HPDE6-E6E7 (cell line): ENCODE measurements at regions not wholly inside any gene's neighbourhood (a gene's known extent, or its start where the extent isn't known, plus 50 kb on each side); places are given as distances from the start of the nearest gene placed in this dataset.

ENCODE experiments used
- DNase-seq: peaks from one replicate; pipeline ENCODE4 v3.0.0; 2011; ENCODE audit warnings: missing footprints; ENCODE audit errors: extremely low spot score

- DNase-seq: no peak
Measured at GRCh38 chr13:80463673-80464352, 122.9 kb upstream of the SPRY2 start.

GRCh38 chr13:80462567-80462966 is 121.6 kb upstream of the SPRY2 start:
- no peak for DNase-seq

- no peak for DNase-seq
Measured at GRCh38 chr13:80462037-80462436, 121.1 kb upstream of the SPRY2 start.

- DNase-seq: no peak
Measured at GRCh38 chr13:80458543-80458942, 117.6 kb upstream of the SPRY2 start.

GRCh38 chr13:80454245-80454644 is 113.3 kb upstream of the SPRY2 start:
- DNase-seq: no peak

- DNase-seq: no peak
Measured at GRCh38 chr13:80452279-80452678, 111.4 kb upstream of the SPRY2 start.

- no peak for DNase-seq
Measured at GRCh38 chr13:80451641-80452040, 110.7 kb upstream of the SPRY2 start.

- DNase-seq: no peak
Measured at GRCh38 chr13:80450386-80450785, 109.5 kb upstream of the SPRY2 start.

GRCh38 chr13:80448725-80449124 is 107.8 kb upstream of the SPRY2 start:
- DNase-seq: no peak

GRCh38 chr13:80447747-80448146 is 106.8 kb upstream of the SPRY2 start:
- no peak for DNase-seq

GRCh38 chr13:80444240-80445015 is 103.5 kb upstream of the SPRY2 start:
- DNase-seq: no peak

GRCh38 chr13:80442609-80443008 is 101.7 kb upstream of the SPRY2 start:
- no peak for DNase-seq

- no peak for DNase-seq
Measured at GRCh38 chr13:80441968-80442367, 101.0 kb upstream of the SPRY2 start.

- no peak for DNase-seq
Measured at GRCh38 chr13:80438521-80438920, 97.6 kb upstream of the SPRY2 start.

GRCh38 chr13:80437231-80437630 is 96.3 kb upstream of the SPRY2 start:
- DNase-seq: no peak

GRCh38 chr13:80436571-80437169 is 95.7 kb upstream of the SPRY2 start:
- no peak for DNase-seq

GRCh38 chr13:80430561-80430960 is 89.6 kb upstream of the SPRY2 start:
- no peak for DNase-seq

- no peak for DNase-seq
Measured at GRCh38 chr13:80428349-80429096, 87.6 kb upstream of the SPRY2 start.

GRCh38 chr13:80419416-80419815 is 78.5 kb upstream of the SPRY2 start:
- DNase-seq: no peak

GRCh38 chr13:80413611-80414010 is 72.7 kb upstream of the SPRY2 start:
- DNase-seq: no peak

- DNase-seq: no peak
Measured at GRCh38 chr13:80408270-80408669, 67.3 kb upstream of the SPRY2 start.

- no peak for DNase-seq
Measured at GRCh38 chr13:80400865-80401426, 60.0 kb upstream of the SPRY2 start.
